ENCODE measurements at regions not wholly inside any gene's neighbourhood (a gene's known extent, or its start where the extent isn't known, plus 50 kb on each side); places are given as distances from the start of the nearest gene placed in this dataset.

DNA sequence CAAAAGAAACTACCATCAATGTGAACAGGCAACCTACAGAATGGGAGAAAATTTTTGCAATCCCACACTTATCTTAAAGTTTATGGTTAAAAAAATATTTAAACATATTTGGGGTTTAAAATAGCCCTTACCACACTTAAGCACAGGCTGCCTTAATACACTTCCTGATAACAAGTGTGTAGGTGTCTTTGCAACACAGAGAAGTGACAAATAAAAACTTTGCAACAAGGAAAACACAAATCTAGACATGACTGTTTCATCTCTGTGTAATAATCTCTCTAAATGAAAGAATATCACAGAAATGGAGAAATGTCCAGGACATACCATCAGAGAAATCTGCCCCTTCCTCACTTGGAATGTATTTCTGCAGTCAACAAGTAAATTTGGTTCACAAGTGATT is 464.1 kb upstream of the ARHGEF26 start:
- TF ChIP-seq POLR2A (IDR thresholded peaks at IDR 0.05; ENCODE audit: low read depth, low read length) (no peak), POLR2AphosphoS5 (IDR thresholded peaks at IDR 0.05; ENCODE audit: low read depth, low read length) (no peak), TAF1 (IDR thresholded peaks at IDR 0.05; ENCODE audit: borderline replicate concordance, low read depth, low read length) (no peak)
